ENCODE measurements at regions not wholly inside any gene's neighbourhood (a gene's known extent, or its start where the extent isn't known, plus 50 kb on each side); places are given as distances from the start of the nearest gene placed in this dataset.

- peaks cover 5% of the 10 kb centered on the region; the same call in 1 of the 2 replicates for H4K20me1 ChIP-seq (ENCODE audit: insufficient read depth)
- RAD21 ChIA-PET (ENCODE audit: low non-redundant PET in 1 of 2, low total read pairs in 2 of 2, uncharacterized antibody in 2 of 2, unreplicated experiment in 2 of 2) = no interaction called here
- TF ChIP-seq EZH2phosphoT487 (IDR thresholded peaks at IDR 0.05; ENCODE audit: borderline replicate concordance) (no peak), FOSL1 (IDR thresholded peaks at IDR 0.05; ENCODE audit: low read depth) (no peak)
- ATAC-seq (no peak), DNase-seq (ENCODE audit: low read depth, low spot score) (no peak)
- no peak overlapping the region for H3K4me3 ChIP-seq (replicated peaks in 1 of 2; ENCODE audit: low read depth in 1 of 2, low read length in 2 of 2)
- H3K9ac ChIP-seq (ENCODE audit: low read length) = no peak overlapping the region
- H3K36me3 ChIP-seq (ENCODE audit: control insufficient read depth in 1 of 2, insufficient read depth in 2 of 2, low read length in 2 of 2) = no peaks in the 10 kb centered on the region
- BruUV-seq (replicated peaks) = no TSS peak
- no peaks in the 10 kb centered on the region for H3K9me2 ChIP-seq (ENCODE audit: insufficient read depth)
- no peak overlapping the region for H3K4me2 ChIP-seq (ENCODE audit: low read length)
- H3K27ac ChIP-seq (ENCODE audit: low read depth, low read length) = no peak overlapping the region
- peaks cover 8 to 15% of the 10 kb centered on the region in 2 experiments; a peak in 3 of 4 replicates for H3K4me1 ChIP-seq (ENCODE audit: control insufficient read depth in 1 of 2, insufficient read depth in 2 of 2, low read length in 2 of 2)
- CTCF ChIA-PET = no interaction called here
- H2AFZ ChIP-seq (ENCODE audit: low read depth, low read length, poor library complexity, severe bottlenecking) = no peak overlapping the region
- peaks cover 24% of the 10 kb centered on the region for H3K79me2 ChIP-seq (ENCODE audit: insufficient read depth, low read length)
- H3K9me3 ChIP-seq (ENCODE audit: control insufficient read depth in 1 of 2, insufficient read depth in 1 of 2, low read depth in 1 of 2, low read length in 2 of 2) = no peaks in the 10 kb centered on the region
- H3K27me3 ChIP-seq (ENCODE audit: insufficient read depth, low read length) = no peaks in the 10 kb centered on the region
- intact Hi-C loops (cut with micrococcal nuclease) = loop anchor here (2.0 to 10.0 kb wide), 4 partner anchors 15 to 713 kb away; partner anchors contain the start of genes ARMC5, HSD3B7 and TGFB1I1
- POLR2A ChIA-PET = no interaction called here
Measured at GRCh38 chr16:31697744-31698125, 170.0 kb downstream of the AHSP start.

GRCh38 chr16:31698901-31699300, 171.2 kb downstream of the AHSP start:
- Histone ChIP-seq H3K79me2 (ENCODE audit: insufficient read depth, low read length) (peaks cover 26% of the 10 kb centered on the region), H3K27me3 (ENCODE audit: insufficient read depth, low read length) (no peaks in the 10 kb centered on the region), H3K9me3 (ENCODE audit: control insufficient read depth in 1 of 2, insufficient read depth in 1 of 2, low read depth in 1 of 2, low read length in 2 of 2) (no peaks in the 10 kb centered on the region), H4K20me1 (ENCODE audit: insufficient read depth) (peaks cover 5% of the 10 kb centered on the region; the same call in 1 of the 2 replicates), H3K27ac (ENCODE audit: low read depth, low read length) (no peak overlapping the region), H3K9me2 (ENCODE audit: insufficient read depth) (no peaks in the 10 kb centered on the region), H3K9ac (ENCODE audit: low read length) (no peak overlapping the region), H2AFZ (ENCODE audit: low read depth, low read length, poor library complexity, severe bottlenecking) (no peak overlapping the region), H3K4me3 (replicated peaks in 1 of 2; ENCODE audit: low read depth in 1 of 2, low read length in 2 of 2) (no peak overlapping the region), H3K4me2 (ENCODE audit: low read length) (no peak overlapping the region), H3K4me1 (ENCODE audit: control insufficient read depth in 1 of 2, insufficient read depth in 2 of 2, low read length in 2 of 2) (peaks cover 8 to 15% of the 10 kb centered on the region in 2 experiments; a peak in 3 of 4 replicates), H3K36me3 (ENCODE audit: control insufficient read depth in 1 of 2, insufficient read depth in 2 of 2, low read length in 2 of 2) (peaks cover 9 to 10% of the 10 kb centered on the region in 2 experiments; a peak in 3 of 4 replicates)
- RAD21 ChIA-PET (ENCODE audit: low non-redundant PET in 1 of 2, low total read pairs in 2 of 2, uncharacterized antibody in 2 of 2, unreplicated experiment in 2 of 2) = no interaction called here
- DNase-seq (ENCODE audit: low read depth, low spot score) (no peak), ATAC-seq (no peak)
- no TSS peak for BruUV-seq (replicated peaks)
- POLR2A ChIA-PET = interaction anchor here (1.5 kb wide), 1 partner anchor 14 kb away, joined by 4 read pairs; a partner anchor contains a TSS
- intact Hi-C loops (cut with micrococcal nuclease) = loop anchor here (5.0 to 10.0 kb wide), 2 partner anchors 227 to 714 kb away; partner anchors contain the start of genes HSD3B7 and TGFB1I1
- CTCF ChIA-PET = no interaction called here
- TF ChIP-seq YY1 (IDR thresholded peaks at IDR 0.05; ENCODE audit: extremely low read depth, insufficient replicate concordance, low read depth, low read length) = no peak
- no peak for TF ChIP-seq MAX (IDR thresholded peaks at IDR 0.05)
- no peak for TF ChIP-seq EZH2phosphoT487 (IDR thresholded peaks at IDR 0.05; ENCODE audit: borderline replicate concordance)
- TF ChIP-seq SRF (IDR thresholded peaks at IDR 0.05; ENCODE audit: low read depth) = no peak
- no peak for TF ChIP-seq FOSL1 (IDR thresholded peaks at IDR 0.05; ENCODE audit: low read depth)
- TF ChIP-seq ELF1 (IDR thresholded peaks at IDR 0.05; ENCODE audit: borderline replicate concordance, low read depth) = no peak
- no peak for TF ChIP-seq REST (IDR thresholded peaks at IDR 0.05; ENCODE audit: low read depth)
- no peak for TF ChIP-seq SP1 (IDR thresholded peaks at IDR 0.05; ENCODE audit: low read depth)

Measured in HCT116 (cell line).